NCI-H146 (cell line): ENCODE measurements at regions not wholly inside any gene's neighbourhood (a gene's known extent, or its start where the extent isn't known, plus 50 kb on each side); places are given as distances from the start of the nearest gene placed in this dataset.
"Not testable (repeated sequence)": the region's sequence is repeated elsewhere in the genome, so short reads cannot be mapped to it uniquely, and the experiment has no call there.

Source experiments
- DNase-seq: peaks from one replicate; lab custom pipeline; 2025; lab: John Stamatoyannopoulos, UW

- DNase-seq, result peak; percentile 81
Measured at GRCh38 chr1:117754061-117754969, 148.5 kb downstream of the TENT5C start.

- DNase-seq, result no peak
Measured at GRCh38 chr1:117757668-117758067, 151.8 kb downstream of the TENT5C start.

DNA sequence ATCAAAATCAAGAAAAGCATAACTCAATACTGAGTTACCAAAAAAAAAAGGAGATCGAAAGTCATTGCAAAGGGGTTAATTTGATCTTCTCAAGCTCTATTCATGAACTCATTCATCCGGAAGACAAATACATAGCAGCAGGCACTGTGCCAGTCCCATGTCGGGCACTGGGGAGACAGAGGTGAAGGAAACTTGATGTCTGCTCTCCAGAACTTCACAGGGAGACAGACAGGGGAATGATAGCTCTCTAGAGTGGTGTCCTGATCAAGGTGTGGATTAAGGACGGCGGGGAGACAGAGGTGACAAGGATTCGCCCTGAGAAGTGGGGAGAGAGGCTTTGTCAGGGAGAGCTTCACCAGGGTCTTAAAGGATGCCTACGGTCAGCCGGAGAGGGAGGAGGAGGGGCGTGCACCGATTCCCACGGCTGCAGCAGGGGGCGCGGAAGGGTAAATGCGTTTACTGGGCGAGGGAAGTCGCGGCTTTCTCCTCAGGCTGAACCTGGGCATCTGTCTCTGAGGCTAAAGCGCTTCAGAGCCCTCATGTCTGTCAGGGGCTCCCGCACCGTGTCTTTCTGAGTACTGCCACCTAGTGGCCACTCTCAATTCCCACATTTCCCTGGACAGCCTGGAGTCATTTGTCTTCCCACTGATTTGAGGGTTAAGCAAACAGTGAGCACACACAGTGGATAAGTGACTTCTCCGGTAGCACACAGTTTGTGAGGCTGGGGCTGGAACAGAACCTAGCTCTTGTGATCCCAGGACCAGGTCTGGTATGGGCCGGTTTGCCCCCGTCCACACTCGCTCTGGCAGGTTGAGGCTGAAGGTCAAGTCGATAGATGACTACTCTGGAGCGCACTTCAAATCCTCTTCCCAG lies 152.8 kb downstream of the TENT5C start:
- DNase-seq, result peak; percentile 91

- no peak for DNase-seq
Measured at GRCh38 chr1:117759535-117759934, 153.7 kb downstream of the TENT5C start.

- peak; percentile 13 for DNase-seq
Measured at GRCh38 chr1:117760069-117760468, 154.2 kb downstream of the TENT5C start.

DNA sequence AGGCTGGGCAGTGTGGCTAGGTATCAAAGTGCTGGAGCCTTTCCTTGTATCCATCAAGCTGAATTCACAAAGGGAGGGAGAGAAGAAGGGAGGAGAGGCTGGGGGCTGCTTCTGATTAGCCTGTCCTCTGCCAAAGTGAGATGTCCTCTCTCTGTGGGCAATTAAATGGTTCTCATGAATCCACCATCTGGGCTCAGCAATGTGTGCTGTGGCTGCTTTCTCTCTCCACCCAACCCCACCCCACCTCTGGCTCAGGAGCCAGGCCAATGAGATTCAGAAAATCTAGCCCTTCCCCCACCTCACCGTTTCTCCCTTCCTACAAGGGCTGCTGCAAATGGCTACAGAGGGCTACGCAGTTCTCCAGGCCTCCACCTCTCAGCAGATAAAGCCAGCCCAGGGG lies 154.6 kb downstream of the TENT5C start:
- DNase-seq, result no peak

GRCh38 chr1:117767756-117768155 lies 161.7 kb downstream of the GDAP2 start:
- not testable (repeated sequence) for DNase-seq

GRCh38 chr1:117770981-117771531 lies 158.4 kb downstream of the GDAP2 start:
- no peak for DNase-seq

- no peak for DNase-seq
Measured at GRCh38 chr1:117779364-117779763, 150.1 kb downstream of the GDAP2 start.

DNA sequence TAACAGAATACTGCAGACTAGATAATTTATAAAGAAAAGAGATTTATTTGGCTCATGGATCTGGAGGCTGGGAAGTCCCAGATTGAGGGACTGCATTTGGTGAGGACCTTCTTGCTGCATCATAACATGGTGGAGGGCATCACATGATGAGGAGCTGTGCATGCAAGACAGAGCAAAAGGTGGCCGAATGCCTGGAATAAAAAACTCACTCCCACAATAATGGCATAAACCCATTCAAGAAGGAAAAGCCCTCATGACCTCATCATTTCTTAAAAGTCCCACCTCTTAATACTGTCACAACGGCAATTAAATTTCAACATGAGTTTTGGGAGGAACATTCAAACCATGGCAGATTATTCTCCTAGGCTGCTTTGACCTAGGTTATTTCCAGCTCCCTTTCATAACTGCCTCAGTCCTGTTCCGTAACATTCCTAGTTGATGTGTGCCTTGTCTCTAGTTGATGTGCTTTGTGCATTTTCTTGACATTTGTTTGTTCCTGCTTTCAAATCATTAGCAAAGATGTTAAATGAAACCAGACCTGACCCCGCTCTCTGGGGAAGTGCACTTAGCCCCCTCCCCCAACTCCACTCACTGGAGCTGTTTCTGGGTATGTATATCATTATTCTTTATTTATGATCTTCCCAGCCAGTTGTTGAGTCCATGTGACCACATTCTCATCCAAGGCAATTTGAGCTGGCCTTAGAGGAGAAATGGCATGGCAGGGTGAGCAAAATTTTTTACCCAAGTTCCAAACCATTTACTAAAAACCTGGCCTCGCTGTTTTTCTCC lies 148.5 kb downstream of the GDAP2 start:
- DNase-seq, result no peak

- DNase-seq, result no peak
Measured at GRCh38 chr1:117782056-117782455, 147.4 kb downstream of the GDAP2 start.

GRCh38 chr1:117783606-117784396 lies 145.6 kb downstream of the GDAP2 start:
- DNase-seq, result no peak

DNA sequence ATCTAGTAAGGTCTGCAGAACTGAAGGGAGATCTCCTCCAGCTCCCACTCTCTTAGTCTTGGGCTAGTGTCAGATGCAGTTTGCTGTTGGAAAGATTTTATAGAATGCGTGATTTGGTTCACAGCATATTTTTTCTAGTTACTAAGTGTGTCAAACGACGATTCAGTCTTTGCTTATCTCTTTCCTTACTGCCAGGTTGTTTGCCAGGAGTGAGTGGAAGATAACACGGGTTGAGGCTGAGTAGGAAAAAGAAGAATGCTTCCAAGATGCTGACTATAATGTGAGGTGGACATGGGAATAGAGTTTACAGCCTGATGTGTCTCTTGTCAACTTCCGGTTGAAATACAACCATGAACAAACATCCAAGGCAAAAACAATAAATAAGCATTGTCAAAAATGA lies 141.4 kb downstream of the GDAP2 start:
- DNase-seq, result no peak

- DNase-seq, result peak; percentile 6
Measured at GRCh38 chr1:117793413-117793812, 136.0 kb downstream of the GDAP2 start.

- DNase-seq, result no peak
Measured at GRCh38 chr1:117794073-117794472, 135.3 kb downstream of the GDAP2 start.

- peak; percentile 3 for DNase-seq
Measured at GRCh38 chr1:117795190-117795589, 134.2 kb downstream of the GDAP2 start.

GRCh38 chr1:117795792-117796191 lies 133.6 kb downstream of the GDAP2 start:
- no peak for DNase-seq

GRCh38 chr1:117796226-117796625 lies 133.2 kb downstream of the GDAP2 start:
- no peak for DNase-seq

DNA sequence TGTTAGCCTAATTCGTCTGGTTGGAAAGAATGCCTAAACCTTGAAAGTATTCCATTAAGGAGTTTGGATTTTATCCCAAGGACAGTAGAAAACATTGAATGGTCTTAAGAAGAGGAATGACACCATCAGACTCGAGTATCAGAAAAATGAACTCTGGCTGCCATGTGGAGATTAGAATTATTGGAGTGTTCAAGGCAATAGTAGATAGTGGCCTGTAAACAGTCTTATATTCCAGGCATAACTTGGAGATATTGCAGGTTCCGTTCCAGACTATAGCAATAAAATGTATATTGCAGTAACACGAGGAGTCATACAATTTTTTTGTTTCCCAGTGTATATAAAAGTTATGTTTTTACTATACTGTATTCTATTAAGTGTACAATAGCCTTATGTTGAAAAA lies 130.9 kb downstream of the GDAP2 start:
- no peak for DNase-seq

DNA sequence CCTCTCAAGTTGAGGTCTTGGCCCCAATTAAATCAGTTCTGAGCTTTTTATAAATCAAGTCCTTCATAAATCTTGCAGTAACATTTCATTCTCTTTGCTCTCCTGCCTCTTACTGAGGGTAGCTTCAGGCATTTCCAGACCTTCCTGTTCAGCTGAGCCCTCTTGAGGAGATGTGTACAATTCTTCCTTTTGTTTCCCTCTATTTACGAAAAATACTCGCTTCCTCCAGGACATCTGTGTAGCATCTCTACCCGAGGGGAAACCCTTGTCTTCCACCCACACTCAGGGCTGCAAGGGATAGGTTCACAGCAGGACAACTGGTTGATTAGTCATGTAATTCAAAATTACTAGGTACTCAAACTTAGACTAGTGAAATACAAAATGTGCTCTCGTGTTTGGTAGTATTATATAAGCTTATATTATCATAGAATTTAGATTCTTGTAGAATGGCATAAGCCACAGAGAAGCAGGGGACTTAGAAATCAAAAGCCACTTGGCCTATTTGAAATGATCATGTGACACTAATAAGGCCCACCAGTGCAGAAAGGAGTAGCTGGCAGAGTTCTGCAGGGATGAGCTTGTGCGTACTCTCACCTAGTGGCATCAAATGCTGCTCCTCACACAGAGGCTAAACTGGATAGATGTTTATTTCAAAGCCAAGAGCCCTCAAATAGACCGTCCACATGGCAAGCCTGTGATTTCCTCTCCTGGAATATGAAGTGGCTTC lies 126.7 kb downstream of the GDAP2 start:
- DNase-seq, result no peak
